ENCODE measurements at regions not wholly inside any gene's neighbourhood (a gene's known extent, or its start where the extent isn't known, plus 50 kb on each side); places are given as distances from the start of the nearest gene placed in this dataset.

DNA sequence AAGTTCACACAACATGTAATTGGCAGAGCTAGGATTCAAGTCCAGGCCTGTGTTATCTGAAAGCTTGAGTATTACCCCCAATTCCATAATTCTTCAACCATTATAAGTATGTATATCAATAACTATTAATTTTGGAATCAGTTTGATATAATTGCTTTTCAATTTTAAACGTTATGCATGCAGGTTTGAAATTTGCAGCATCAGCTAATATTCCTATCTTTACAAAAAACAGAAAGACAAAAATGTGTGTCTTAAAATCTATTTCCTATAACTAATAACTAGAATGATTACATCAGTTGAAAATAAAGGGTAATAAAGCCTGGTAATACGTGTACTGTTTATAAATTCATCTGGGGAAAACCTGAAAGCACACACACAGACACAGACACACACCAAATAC is 543.3 kb upstream of the PKDCC start:
- no peak for DNase-seq

DNA sequence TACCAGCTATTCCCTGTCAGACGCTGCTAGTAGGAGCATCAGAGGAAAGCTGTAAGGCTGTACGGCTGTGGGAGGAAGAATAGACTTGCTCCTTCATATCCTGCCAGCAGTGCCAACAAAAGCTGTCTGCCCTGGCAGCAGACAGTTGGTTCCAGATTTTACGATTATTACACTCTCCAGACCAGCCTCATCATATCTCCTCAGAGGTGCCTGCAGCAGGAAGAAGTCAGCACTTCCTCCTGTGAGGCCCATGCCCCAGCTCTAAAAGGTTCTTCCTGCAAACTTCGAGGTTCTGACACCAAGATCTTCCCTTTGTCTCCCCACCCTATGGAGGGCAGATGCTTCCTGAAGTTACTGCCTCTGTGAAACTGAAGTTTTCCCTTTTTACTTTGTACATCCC is 537.7 kb upstream of the PKDCC start:
- DNase-seq: no peak

DNA sequence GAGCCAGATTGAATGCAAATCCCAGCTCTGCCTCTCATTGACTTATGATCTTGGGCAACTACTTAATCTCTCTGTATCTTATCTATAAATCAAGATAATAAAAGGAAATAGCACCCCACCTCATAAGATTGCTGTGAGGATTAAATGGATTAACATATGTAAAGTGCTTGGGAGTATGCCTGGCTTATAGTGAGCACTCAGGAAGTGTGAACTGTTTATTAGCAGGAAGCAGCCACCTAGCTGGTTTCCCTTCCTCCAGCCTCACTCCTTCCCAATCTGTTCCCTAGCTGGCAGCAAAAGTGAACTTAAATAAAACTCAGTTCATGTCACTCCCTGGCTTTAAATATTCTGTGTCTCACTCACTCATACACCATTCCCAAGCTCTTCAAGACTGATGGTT is 526.6 kb upstream of the PKDCC start:
- DNase-seq: no peak

DNA sequence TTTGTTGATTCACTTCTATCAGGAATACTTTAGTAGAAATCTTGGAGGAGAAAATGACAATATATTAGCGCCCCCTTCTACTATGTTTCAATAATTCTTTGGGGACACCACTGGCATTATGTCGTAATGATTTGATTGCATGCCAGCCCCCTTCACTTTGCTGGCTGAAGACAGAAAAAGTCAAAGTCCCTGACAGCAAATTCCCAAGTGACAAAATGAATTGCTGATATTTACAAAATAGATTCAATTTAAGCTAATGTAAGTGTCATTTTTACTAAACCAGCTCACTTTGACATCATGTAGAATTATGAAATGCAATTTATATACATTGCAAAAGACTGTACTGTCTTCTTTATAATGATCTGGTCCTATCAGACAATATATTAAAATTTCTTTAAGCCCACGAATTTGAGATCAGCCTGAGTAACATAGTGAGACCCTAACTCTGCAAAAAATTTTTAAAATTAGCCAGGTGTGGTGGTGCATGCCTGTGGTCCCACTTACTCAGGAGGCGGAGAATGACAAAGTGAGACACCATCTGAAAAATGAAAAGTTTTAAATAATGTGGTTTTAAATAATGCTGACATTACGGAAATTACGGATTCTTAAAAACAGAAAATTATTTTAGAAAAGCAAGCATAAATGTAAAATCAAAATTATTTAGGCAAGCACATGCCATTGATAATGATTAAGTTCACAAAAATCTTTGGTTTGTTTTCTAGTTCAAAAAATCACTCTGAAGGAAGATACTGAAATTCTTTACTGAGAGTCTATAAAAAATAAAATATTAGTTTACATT is 520.1 kb upstream of the PKDCC start:
- no peak for DNase-seq

DNA sequence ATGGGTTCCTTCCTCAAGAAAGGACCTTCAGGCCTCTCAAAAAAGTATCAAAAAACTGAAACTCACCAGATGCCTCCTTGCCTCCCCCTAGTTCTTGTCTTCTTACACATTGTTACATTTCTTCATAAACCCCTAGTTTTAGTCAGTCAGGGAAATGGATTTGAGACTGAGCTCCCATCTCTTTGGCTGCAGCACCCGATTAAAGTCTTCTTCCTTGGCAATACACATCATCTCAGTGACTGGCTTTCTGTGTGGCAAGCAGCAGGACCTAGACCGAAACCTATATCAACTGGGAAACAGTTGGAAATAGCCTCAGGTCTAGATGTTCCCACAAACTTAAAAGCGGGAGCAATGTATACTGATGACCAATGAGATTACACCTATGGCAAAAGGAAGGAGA is 512.2 kb upstream of the PKDCC start:
- DNase-seq: no peak

DNA sequence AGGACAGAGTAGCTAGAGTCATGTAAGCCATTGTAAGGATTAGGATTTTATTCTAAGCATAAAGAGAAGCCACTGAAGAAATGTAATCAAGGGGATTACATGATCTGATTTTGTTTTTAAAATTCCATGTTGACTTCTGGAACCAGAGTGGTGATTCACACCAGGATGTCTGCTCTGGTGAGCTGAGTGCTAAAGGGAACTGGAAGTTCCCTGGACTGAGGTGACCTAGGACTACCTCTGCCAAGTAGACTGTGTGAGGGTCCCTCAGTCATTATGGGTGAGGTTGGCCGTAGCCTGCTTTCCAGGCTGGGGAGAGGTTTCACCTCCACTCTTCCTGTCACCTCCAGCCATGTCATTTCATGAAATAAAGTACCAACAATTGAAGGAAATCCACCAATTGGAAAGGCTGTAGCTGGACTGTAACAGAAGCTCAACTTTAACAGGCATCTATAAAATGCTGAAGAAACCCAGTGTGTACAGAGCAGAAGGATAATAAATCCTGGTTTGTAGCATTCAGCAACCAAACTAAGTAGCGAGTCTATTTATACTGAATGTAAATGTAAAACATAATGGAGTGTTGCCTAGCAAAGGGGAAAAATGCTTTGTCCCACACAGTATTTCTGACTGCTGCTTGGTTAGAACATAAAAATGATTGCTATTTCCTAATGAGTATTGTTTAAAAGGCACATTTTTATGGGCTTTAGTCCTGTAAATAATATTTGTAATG is 507.4 kb upstream of the PKDCC start:
- no peak for DNase-seq

DNA sequence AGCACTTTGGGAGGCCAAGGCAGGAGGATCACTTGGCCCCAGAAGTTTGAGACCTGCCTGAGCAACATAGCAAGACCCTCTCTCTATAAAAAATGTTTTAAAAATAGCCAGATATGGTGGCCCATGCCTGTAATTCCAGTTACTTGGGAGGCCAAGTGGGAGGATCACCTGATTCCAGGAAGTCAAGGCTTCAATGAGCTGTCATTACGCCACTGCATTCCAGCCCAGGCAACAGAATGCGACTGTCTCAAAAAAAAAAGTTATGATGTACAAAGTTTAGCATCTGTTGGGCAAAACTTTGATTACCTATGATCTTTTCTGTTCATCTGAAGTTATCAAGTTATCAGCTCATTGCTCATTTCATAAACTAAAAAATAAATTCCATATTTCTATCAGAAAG is 504.1 kb upstream of the PKDCC start:
- no peak for DNase-seq

DNA sequence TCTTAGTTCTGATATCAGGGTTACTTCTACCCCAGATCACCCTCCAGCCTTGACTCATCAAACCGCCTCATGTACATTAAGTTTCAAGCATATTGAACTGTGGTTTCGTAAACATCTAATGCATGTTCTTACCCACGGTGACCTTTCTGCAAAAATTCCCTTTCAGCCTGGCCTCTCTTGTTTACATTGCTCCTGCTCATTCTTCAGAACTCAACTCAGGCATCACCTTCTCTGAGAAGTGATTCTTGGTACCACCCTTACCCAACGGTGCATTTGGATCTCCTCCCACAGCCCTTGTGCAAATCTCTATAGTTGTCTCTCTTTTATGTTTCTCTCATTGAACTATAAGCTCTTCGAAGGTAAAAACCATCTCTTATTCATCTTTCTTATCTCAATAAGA is 503.1 kb upstream of the PKDCC start:
- no peak for DNase-seq

DNA sequence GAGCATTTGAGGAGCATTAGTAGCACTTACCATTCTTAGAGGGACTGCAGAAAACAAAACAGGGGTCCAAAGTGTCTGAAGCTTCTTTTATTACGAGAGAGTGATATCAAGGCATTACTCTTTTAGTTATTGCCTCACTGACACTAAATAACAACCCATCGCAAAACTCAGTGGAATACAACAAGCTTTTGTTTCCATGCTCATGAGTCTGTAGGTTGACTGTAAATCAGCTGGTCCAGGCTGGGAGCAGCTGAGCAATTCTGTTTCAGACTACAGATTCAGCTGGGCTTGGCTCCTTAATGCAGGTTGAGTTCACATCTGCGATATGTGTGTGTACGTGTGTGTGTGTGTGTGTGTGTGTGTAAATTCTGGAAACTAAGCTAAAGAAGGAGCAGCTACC is 501.8 kb upstream of the PKDCC start:
- no peak for DNase-seq

DNA sequence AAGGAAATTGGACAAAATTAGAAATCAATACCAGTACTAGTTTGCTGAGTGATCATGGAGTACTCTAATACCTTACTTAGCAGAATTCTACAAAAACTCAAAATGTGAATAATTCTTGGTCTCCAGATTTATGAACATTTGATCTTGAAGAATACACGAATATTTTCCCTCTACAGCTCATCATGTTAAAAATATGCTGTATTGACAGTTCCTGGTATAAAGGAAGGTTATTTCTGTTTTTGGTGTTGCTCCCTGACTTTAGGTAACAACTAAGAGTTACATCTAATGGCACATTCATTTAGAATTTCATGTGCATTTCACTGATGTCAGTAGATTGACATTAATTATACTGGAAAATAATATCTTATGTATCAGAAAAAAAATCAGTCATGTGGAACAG is 479.2 kb upstream of the PKDCC start:
- DNase-seq: no peak

DNA sequence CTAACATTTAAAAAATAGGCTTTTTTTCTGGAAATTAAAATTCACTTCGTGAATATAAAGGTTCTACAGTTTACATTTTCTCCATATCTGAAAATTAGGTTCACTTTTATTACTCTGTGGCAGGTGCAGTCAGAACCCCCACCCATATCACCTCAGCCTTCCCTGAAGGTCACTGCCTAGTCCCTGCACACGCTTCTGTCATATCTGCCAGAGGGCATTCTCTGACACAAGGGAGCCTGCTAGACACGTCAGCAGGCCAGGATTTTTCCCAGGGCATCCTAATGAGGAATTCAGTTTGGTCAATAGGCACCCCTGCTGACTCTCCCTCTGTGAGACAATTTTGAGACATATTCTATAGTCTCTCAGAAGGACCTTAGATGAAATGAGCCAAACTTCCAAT is 475.7 kb upstream of the PKDCC start:
- no peak for DNase-seq

DNA sequence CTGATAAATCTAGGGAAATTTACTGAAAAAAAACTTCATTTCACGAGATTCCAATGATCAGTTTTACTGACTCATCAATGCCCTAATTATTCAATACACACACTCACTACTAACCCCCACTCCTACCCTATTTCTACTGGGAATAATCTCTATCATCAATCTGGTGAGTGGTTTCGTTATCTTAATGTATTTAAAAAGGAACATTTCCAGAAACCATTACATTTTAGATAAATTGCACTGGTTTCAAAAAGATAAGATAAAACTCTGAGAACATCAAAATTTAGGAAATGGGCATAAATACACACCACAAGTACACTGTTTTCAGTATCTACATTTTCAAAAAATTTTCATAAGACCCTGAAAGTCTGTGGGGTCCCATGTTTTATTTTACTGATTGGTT is 471.4 kb upstream of the PKDCC start:
- DNase-seq: no peak

DNA sequence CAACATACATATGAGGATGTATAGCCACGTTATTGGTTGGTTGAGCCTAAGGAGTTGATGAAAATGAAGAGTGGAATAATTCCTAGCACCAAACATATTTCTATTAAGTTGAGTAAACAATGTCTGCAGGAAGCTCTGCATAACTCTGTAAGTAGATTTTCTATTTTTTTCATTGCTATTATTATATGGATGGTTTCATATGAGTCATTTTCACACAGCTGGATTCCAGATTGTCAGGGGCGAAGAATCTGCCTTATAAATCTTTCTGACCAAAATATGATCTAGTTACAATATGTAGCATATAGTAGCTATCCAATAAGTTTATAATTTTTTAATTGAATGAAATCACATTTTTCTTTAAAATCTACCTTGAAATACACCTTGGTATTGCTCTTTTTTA is 468.0 kb upstream of the PKDCC start:
- no peak for DNase-seq

DNA sequence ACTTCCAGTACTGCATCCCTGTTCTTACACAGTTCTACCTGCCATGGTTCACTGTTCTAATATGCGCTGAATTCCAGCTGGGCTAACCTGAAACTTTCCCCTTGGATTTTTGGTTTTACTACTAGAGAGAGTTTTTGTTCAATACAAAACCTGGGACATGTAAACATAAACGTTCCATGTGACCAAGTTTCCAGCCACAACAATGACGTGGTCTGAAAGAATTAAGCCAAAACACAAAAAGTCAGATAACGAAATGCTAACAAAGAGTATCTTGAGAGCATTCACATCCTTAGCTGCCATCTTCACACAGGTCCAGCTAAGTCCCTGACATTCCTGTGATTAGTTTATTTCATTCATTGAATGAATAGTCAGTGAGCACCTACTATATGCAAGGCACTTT is 467.0 kb upstream of the PKDCC start:
- DNase-seq: no peak

DNA sequence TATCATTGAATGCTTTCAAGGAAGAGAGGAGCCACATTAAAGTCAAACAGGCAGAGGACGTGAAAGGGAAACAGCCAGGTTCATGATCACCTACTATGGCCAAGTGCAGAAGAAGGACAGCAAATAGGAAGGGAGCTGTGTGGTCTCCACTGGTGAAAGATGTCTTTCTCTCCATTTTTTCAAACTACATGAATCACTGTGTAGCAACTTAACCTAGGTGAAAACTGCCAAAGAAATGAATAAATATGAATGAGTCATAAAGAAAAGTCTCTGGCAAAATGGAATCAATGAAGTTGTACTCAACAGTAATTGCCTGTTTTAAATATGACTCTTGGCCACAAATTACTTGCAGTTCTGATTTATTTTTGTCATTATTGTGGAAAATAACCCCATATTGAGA is 452.6 kb upstream of the PKDCC start:
- DNase-seq: no peak

DNA sequence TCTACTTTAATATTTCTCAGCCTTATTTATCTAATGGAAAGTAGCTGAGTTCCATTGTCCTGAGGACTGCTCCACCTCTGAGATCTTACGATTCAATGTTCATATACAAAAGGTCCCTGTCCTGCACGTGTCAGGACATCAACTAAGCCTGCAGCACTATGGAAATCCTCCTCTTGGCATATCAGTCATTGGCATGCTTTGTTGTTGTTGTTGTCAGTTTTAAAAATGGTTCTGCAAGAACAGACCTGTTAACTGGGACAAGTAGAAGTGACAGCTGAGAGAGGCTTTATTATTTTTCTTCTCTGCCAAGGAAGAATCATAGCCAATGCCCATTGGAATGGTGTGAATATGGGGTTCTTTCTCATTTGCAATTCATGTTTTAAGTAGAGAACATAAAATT is 450.1 kb upstream of the PKDCC start:
- no peak for DNase-seq

DNA sequence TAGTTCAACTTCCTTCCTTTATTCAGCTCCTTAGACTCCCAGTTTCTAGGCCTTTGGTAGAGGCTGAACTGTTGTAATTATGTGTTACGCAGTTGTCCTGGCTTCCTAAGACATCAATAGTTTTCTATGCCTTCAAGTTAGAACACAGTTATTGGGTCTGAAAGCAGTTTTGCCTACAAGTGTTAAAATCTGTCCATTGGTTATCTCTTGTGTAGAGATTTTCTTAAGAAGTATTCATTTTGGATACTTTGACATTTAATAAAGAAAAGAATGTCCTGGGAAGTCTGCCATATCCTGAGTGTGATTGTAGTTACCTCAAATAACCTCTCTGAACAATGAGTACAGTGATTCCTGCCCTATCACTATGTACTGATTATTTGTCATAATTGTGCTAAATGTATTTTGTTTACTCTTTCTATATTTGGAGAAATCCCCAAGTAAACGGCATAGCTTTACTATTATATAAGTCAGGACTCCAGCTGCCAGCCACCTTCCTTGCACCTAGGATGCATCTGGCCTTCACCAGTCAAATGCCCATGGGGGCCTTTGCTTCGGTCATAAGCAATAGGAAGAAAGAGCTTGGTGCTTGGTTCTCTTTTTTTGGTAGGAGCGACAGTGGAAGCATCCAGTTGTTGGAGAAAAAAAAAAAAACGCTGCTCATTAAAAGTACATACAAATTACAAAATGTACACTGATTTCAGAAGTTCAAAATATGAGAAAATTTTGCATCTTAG is 449.5 kb upstream of the PKDCC start:
- DNase-seq: no peak

DNA sequence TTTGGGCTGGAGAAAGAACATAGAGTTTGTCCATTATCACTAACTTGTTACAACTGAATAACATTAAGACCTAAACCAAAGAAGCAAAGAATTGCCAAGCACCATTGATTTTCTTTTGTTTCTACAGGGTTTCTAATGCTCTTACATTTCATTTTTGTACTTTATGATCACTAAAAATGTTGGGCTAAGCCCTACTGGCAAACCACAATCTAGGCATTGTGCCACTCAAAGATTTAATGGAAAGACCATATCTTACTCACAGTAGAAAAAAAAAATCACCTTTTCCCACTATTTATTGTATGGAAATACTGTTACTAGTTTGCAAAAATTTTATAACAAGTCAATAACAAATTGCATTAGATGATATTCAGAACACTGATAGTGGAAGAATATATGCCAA is 447.4 kb upstream of the PKDCC start:
- no peak for DNase-seq

DNA sequence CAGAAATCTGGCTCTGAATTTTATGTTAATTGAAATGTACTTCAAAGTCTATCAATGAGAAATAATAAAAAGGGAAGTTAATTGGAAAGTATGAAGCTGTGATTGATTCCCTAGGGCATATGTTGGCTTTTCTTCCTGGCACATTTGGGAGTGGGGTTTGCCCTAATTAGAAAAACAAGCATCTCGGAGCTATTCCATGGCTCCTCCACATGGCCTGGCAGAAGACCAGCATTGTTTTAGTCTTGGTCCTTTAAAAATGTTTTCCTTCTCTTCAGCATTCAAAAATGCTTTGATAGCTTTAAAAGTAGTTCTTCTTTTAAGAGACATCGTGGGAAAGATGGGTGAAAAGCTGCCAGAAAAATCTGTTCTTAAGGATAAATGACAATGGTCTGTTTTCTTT is 445.5 kb upstream of the PKDCC start:
- DNase-seq: no peak

DNA sequence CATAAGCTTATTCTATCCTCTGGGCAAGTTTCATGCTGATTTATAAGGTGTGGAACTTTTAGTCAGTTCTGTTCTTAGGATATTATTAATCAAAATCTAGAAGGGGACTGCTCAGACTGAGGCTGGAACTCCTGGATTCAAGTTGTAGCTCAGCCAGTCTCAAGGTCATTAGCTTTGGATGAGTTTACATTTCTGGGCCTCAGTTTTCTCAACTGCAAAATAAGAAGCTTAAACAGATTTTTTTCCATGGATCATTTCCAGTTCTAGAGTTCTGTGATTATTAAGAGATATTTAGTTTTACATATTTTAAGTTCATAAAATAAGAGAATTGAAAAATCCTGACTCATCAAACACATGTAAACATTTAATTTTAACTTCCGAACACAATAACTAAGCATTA is 442.5 kb upstream of the PKDCC start:
- no peak for DNase-seq

DNA sequence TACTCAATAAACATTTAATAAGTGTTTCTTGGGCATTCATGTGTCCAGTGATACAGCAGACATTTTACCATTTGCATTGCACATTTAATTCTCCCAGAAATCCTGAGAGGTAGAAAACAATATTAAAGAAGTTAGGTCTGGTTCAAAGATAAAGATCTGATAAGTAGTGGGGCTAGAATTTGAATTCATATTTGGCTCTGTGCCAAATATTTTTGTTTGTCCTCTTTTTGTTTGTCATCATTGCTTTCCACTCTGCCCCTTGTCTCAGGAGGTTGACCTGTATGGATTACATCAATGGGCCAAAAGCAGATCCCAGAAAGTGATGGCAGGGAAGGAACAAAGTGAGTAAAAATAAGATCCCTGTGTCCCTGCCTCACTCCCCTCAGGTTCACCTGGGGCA is 441.9 kb upstream of the PKDCC start:
- no peak for DNase-seq

DNA sequence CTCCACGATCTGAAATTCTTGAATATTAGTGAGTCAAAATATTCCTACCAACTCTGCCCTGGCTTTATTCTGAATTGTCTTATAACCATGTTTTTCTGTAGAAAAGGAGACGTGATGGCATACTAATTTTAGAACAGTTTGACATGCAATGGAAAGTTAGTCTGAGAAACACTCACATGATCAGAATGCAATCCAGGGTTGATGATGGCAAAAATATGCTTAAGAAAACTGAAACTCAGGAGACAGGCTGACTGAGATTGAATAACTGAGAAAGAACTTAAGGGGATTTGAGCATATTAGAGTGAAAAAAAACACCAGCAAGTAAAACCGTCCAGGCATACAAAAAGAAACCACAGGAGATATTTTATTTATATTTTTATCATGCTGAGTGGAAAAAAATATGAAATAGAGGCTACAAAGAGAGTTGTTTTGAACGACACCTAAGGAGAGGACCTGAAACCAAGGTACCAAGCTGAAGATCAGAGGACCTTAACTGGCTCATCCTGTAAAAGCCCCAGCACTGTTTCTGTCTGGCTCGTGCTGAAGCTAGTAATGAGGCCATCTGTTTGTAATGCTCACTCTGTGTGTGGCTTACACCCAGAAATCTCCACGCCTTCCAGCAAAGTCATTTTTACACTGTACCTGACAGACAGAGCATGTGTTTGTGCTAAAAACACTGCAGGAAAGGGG is 437.2 kb upstream of the PKDCC start:
- no peak for DNase-seq

DNA sequence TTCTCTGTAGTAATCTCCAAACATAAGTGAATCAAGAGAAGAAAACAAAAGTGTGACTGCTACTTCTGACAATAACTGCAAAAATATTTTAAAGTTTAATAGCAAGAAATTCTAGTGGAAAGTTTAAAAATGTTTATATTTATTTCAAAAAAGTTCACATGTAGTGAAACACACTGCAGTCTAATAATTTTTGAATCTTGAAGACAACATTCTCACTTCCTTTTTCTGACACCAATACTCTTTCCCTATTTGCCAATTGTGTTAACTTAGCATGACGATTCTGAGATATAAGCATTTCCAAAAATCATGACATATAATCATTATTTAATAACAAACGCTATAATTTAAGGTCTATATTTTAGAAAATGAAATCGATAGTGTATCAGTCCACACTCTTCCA is 429.1 kb upstream of the PKDCC start:
- no peak for DNase-seq

DNA sequence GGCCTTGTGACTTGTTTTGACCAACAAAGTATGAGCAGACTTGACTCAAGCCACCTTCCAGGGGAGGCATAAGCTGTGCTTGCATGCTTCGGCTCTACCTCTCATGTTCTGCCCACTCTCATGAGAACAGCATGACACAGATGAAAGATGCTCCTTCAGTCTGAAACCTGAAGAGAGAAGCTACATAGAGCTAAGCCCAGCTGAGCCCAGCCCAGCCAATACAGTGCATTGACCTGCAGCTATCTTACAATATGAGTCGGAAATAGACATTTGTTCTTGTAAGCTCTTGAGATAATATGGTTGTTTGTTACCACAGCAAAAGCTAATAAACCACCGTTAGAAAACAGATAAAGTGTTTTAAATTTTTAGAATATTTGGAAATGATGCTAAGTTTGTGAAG is 426.7 kb upstream of the PKDCC start:
- no peak for DNase-seq

All from NCI-H1436 (cell line).